GM03348 (cell line): ENCODE measurements at regions not wholly inside any gene's neighbourhood (a gene's known extent, or its start where the extent isn't known, plus 50 kb on each side); places are given as distances from the start of the nearest gene placed in this dataset.

Source experiments
- DNase-seq: peaks from one replicate; pipeline ENCODE4 v3.0.0; 2012; ENCODE audit warnings: low spot score

GRCh38 chr5:116389601-116390000 lies 185.0 kb downstream of the SEMA6A start:
- no peak for DNase-seq

GRCh38 chr5:116388564-116389258 lies 185.9 kb downstream of the SEMA6A start:
- DNase-seq = no peak

- DNase-seq = no peak
Measured at GRCh38 chr5:116387738-116388137, 186.9 kb downstream of the SEMA6A start.

DNA sequence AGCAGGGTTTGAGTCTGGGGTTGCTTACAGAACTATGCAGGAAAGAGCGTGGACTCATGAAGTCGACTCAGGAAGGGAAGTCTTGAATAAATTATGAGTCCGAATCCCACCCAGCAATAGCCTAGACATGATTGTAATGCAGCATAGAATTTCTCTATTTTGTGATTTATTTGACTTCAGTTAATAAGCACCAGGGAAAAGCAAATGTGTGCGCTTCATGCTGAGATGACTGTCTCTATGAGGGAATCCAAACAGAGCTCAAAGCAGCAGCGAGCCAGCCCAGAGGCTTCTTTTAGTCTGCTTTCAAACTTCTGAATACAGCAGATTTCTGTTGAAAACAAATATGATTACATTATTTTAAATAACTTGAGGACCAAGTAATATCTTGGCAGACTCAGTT lies 188.0 kb downstream of the SEMA6A start:
- no peak for DNase-seq

DNA sequence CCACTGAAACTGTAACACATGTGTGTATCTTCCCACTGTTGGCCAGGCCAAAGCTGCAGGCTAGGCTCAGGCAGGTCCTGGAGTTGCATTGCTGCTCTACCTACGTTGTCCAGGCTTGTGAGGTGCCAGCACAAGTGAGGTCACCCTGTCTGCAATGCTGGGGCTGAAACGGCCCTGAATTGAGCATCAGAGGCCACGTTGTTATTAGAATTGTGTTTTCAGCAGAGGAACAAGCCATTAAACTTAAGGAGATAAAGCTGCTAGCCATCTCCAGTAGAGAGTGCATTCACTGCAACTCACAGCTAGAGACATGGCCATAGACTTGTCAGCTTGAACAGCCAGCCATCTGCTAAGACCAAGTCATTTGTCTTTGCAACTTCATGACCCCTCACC lies 191.8 kb downstream of the SEMA6A start:
- DNase-seq = no peak

DNA sequence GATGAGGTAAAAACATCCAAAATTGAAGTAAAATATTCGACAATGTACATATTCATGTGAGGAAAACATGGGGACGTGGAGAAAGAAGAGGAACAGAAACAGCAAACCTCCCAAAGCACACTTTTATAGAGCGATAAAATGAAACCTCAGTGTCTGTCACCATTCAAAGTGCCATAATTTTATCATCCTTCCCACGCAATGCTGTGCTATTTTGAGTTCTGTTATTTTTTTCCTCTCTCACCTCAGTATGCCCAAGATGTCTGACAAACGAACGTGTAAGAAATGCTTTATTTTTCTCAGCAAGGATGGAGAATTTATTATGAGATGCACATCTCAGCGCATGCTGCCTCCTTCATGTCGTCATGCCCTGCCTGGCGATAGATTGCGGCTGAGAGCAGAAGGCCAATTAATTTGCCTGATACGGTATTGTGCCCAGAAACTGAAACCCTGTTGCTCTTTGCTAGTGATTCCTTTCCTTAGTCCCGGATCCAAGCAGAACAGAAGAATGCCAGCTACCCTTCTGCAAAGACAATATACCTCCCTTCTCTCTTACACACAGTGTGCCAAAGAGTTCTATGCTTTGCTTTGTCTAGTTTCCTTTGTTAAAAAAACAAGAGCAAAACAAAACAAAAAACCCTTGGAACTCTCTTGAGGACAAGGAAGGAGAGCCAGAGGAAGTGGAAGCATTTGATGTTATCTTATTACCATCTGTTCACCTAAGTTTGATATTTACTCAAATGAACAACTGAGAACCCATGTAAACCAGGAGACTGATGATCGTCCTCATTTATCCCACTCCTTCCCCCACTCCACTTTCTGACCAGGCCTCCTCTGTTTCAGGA lies 192.4 kb downstream of the SEMA6A start:
- no peak for DNase-seq

DNA sequence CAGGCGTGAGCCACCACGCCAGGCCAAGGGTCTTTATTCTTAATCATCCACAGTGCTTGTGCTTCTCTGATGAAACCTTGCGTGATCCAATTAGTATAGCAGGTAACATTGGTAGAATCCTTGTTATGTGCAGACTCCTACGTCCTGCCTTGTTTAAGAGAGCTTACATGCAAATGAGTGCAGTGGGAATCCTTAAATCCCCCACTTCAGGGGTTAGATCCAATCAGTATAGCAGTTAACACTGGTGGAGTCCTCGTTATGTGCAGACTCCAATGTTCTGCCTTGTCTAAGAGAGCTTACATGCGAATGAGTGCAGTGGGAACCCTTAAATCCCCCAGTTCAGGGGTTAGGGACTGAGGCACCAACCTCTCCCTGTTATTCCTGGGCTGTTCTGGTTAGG lies 193.4 kb downstream of the SEMA6A start:
- no peak for DNase-seq

- no peak for DNase-seq
Measured at GRCh38 chr5:116380621-116381020, 194.0 kb downstream of the SEMA6A start.

GRCh38 chr5:116379306-116379705 lies 195.3 kb downstream of the SEMA6A start:
- DNase-seq = no peak

DNA sequence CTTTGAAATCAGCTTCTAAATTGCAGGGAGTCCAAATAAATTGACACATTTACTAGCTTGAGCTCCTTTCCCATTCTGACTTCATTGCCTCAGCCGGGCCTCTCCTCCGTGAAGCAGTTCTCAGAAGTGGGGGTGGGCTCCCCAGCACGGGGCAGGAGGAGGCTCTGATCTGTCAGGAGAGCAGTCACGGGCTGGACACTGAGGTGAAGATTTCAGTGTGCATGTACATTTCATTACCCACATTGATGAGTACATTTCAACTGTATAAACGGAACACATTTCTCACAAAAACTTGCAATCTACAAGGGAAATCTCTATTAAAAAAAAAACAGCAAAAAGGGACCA lies 195.9 kb downstream of the SEMA6A start:
- DNase-seq = no peak

- DNase-seq = no peak
Measured at GRCh38 chr5:116378007-116378776, 196.4 kb downstream of the SEMA6A start.

GRCh38 chr5:116377276-116378006 lies 197.2 kb downstream of the SEMA6A start:
- no peak for DNase-seq

- no peak for DNase-seq
Measured at GRCh38 chr5:116375926-116376325, 198.7 kb downstream of the SEMA6A start.

DNA sequence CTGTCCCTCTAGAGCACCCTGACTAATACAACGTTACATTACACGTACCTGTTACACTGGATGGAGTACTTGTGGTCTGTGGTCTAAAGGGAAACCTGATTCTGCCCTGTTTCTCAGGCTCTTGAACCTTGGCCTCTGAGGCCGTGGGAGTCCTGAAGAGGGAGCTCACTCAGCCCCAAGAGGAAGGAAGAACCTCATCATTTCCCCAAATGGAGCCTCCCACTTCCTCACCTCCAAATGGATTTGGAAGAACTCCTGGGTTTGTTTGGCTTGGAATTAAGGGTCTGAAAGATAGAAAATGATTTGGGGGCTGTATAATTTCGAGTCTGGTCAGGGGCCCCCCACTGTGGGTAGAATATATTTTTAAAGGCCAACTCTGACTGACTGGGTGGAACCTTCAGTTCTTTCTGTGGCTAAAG lies 200.2 kb downstream of the SEMA6A start:
- no peak for DNase-seq

- DNase-seq = no peak
Measured at GRCh38 chr5:116372931-116373597, 201.6 kb downstream of the SEMA6A start.

DNA sequence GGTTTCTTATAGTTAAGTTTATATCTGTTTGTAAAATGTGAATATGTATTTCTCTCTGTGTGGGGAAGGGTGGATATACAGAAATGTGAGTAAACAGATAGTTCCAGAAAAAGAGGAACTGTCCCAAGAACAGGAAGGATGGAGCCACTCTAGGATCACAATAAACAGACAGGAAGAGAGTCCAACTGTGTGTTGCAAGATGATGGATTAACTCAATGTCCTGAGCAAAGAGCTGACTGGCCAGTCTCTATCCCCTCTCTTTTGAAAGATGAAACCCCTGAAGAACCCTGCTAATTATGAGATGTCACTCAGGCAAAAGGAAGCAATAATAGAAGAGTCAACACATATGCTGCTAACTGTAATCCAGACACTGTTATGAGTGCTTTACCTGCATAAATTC lies 202.7 kb downstream of the SEMA6A start:
- DNase-seq = no peak

DNA sequence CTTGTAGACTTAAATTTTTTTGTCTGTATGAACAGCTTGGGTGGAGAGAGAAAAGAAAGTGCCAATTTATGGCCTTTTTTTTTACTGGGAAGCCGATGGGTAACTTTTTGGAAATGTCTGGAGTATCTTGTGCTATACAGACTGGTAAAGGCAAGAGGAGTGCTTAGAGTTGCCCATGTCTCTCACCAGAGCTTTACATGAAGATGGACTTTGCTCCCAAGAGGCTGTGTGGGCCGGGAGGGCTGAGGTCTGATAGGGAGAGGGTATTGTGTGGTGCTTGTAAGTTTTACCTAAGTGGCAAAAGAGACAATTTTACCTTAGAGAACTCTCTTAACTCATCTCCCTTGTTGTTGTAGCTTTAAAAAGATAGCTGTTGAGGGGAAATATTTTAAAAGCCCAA lies 203.2 kb downstream of the SEMA6A start:
- no peak for DNase-seq

GRCh38 chr5:116370886-116371285 lies 203.7 kb downstream of the SEMA6A start:
- DNase-seq = peak; percentile 21

GRCh38 chr5:116370149-116370548 lies 204.5 kb downstream of the SEMA6A start:
- no peak for DNase-seq

DNA sequence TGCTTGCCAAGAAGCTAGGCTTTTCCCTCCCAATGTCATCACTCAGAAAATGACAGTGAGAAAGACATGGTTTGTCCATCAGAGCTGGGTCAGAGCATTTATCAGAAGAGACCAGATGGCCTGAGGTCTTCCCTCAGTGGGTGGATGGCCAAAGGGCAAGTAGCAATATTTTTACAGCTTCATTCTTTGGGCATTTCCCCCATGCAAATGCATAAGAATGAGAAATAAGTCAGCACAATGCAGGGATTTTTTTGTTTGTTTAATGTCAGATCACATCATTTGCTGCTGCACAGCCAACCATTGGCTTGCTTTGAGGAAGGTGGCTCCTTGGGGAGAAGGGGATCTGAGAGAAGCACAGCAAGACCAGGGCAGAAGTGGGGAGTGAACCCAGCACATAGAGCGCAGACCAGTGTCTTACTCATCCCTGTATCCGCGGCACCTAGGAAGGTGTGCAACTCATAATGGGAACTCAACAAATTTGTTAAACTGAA lies 209.6 kb downstream of the SEMA6A start:
- no peak for DNase-seq

GRCh38 chr5:116363780-116364179 lies 210.8 kb downstream of the SEMA6A start:
- DNase-seq = no peak
